GM18519 (cell line): ENCODE measurements at regions not wholly inside any gene's neighbourhood (a gene's known extent, or its start where the extent isn't known, plus 50 kb on each side); places are given as distances from the start of the nearest gene placed in this dataset.
"Not testable (repeated sequence)": the region's sequence is repeated elsewhere in the genome, so short reads cannot be mapped to it uniquely, and the experiment has no call there.

ENCODE experiments used
- ATAC-seq: cut with Tn5 transposase; IDR thresholded peaks from one replicate; pipeline ENCODE4 v1.9.1; 2021; ENCODE audit warnings: mild to moderate bottlenecking, moderate library complexity; ENCODE audit not compliant: unreplicated experiment, low FRiP score

DNA sequence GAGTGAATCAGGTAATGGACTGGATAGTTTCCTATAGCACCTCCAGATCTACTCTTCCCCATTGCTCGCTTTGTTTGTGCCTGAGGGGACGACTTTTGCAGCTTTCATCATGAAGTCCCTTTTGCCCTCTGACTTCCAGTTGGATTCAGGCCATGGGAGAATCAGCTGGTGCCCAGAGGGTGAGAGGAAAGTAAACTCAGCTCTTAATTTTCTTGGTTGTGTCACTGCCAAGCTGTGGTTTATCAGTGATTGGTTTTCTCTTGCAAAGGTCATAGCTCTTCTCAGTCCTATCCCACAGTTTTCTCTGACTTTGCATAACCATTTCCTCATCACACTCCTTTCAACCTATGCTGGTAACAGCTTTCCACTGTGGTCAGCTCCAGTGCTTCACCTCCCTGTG, 200.1 kb downstream of the KCNJ2 start:
- no peak for ATAC-seq

DNA sequence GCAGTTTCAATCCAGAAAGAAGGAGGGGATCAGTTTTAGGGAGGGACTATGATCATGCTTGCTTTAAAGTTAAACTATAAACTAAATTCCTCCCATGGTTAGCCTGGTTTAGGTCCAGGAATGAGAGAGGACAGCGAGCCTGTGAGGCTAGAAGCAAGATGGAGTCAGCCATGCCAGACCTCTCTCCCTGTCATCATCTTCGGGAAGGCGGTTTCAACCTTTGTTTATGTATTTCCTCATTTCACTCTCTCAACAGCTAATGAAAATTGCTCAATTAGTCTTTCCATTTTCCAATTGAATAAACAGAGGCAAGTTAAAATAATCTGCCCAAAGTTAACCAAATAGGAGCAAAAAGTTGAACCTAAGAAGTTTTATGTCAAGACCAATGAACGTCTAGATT, 201.5 kb downstream of the KCNJ2 start:
- no peak for ATAC-seq

DNA sequence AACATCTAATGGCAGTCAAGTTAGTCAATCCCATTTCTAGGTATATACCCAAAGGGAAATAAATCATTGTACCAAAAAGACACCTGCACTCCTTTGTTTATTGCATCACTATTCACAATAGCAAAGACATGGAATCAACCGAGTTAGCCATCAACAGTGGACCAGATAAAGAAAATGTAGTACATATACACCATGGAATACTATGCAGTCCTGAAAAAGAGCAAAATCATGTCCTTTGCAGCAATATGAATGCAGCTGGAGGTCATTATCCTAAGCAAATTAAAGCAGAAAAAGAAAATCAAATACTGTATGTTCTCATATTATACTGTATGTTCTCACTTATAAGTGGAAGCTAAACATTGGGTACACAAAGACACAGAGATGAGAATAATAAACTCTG, 204.0 kb downstream of the KCNJ2 start:
- ATAC-seq = no peak

DNA sequence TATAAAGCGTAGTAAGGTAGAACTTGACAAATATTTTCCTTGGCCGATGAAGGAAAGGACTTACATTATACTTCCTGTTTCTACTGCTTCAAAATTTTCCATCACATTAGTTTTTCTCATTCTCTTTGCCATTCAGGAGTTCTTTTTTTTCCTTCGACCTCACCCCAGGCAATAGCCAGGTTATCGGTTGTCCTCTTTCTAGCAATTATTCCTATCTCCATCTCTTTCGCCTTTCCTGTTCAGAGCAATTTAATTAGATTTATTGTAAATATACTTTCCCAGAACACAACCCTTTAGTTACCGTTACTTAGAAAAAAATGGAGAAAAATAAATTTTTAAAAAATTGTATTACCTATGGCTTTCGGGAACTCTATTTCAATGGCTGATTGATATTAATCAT, 205.2 kb downstream of the KCNJ2 start:
- no peak for ATAC-seq

DNA sequence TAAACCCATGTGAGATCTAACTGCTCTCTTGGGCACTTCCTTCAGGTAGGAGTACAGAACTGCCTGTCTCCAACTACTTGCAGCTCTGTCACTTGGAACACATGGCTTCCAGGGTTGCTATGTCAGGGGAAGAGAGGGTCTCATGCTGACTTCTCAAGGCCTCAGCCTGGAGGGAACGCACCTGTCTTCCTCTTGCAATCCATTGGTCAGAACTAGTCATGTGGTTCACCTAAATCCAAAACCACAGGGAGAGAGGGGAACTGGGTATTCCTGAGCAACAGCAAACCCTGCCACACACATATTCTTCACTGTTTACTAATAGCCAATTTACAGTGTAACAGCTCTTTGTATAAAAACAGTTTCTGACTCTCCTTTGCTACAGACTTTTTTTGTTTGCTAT, 206.1 kb downstream of the KCNJ2 start:
- ATAC-seq = no peak

DNA sequence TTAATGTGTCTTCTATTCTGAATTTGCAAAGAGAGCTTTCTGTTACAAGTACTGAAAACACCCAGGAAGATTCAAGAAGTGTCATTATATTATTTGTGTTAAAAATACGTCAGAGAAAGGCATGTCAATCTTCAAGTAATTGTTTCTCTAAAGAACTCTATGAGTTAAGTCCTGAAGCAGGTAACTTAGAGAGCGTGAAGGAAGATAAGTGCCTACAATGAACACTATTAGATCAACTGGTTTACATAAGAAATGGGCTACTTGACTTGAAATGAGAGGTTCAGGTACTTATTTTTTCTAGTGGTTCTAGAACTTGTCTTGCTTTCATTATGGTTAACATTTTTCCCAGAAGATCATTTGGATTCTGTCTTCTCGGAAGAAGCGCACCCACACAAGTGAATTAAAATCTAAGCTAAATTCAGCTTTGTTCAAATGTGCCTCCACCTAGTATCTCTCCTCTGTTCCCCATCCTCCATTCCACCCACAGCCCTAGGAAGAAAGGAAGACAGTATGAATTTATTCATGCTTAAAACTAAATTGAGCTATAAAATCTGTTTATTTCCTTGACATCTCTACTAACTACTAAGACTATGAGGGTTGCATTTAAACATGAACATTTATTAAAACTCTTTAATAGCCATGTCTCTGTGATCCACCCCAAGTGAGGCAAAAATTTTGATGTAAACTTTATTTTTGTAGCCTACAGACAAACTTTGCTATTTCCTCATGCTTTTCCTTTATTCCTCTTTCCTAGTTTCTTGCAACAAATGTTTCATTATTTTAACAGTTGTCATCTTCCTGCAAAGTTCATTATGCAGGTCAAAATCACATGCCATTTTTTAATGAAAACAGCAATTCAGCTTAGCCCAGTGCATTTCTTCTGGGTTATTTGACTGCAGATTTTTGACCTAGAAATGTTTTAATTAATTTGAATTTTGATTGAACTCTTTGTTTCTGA, 206.8 kb downstream of the KCNJ2 start:
- no peak for ATAC-seq

DNA sequence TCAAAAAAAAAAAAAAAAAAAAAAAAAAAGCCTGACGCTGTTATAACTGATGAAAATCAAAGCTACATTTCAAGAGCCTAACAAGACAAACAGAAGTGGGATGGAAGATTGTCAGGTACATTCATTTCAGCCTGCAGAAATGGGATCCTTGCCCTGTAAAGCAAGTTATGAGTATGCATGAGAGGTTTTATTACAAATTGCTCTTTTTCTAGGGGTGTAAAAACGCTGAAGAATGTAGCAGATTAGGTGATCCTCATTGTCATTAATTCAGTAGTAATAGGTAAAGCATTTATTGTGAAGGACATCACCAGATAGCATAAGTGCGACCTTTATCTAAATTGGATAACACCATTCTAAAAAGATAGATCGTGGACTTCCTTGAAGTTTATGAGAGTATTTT, 208.3 kb downstream of the KCNJ2 start:
- ATAC-seq = no peak

DNA sequence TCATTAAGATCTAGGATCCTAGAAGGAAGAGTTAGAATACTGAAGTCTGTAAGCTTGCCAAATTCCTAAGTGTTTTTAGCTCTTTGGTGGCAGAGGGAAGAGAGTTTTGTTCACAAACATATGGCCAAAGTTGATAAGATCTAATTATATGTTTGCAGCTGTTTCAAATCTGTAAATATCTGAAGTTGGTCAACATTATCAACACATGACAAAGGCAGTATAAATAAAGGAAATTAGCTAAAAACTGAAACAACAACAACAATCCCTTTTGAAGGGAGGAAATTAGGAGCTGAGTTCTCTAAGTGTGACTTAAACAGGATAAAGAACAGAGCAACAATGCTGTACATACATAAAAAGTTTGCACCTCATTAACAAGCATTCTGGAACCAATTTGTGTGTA, 208.7 kb downstream of the KCNJ2 start:
- no peak for ATAC-seq

DNA sequence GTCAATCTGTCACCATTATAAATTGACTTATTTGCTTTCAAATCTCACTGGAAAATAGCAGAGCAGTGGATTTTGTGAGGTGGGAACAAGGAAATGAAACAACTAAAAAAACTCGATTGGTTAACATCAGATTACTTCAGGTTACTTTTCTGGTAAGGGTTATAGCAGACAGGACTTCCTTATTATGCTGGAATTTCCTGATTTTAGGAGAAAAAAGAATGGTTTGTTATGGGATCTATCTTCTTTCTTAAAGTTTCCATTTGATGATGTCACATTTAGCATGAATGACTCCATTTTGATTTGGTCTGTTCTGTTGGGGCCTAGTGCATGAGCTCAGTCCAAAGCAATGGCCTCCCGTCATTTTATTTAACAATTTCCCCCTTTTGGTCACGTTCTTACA, 210.6 kb downstream of the KCNJ2 start:
- no peak for ATAC-seq

DNA sequence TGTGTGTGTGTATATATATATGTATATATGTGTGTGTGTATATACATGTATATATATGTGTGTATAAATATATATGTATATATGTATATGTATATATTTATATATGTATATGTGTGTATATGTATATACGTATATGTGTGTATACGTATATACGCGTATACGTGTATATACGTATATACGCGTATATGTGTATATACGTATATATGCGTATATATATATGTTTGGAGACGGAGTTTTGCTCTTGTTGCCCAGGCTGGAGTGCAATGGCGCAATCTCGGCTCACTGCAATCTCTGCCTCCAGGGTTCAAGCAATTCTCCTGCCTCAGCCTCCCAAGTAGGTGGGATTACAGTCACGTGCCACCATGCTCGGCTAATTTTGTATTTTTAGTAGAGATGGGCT, 212.6 kb downstream of the KCNJ2 start:
- not testable (repeated sequence) for ATAC-seq

DNA sequence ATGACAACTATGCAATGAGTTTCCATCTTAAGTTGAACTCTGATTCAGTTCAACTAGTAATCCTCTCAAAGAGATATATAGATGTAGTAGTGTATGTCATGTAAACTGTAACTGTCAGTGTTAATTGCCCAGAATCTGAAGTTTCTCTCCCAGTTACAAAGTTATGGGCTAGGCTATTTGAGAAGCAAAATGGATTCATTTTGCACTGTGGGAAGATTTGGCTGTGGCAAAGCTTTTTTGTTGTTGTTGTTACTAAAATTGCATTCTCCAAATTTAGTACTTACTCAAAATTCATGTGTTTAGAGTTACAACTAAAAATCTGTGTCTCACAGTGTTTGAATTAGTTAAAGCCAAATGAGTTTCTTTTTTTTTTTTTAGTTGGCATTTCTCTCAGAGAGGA, 219.0 kb downstream of the KCNJ2 start:
- no peak for ATAC-seq

DNA sequence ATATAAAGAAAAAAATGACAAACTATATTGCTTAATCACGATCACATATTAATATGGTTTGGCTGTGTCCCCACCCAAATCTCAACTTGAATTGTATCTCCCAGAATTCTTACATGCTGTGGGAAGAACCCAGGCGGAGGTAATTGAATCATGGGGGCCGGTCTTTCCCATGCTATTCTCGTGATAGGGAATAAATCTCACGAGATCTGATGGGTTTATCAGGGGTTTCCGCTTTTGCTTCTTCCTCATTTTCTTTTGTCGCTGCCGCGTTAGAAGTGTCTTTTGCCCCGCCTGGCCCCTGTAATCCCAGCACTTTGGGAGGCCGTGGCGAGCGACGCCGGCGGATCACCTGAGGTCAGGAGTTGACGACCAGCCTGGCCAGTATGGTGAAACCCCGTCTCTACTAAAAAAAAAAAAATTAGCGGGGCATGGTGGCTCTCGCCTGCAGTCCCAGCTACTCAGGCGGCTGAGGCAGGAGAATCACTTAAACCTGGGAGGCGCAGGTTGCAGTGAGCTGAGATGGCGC, 220.0 kb downstream of the KCNJ2 start:
- ATAC-seq = not testable (repeated sequence)

DNA sequence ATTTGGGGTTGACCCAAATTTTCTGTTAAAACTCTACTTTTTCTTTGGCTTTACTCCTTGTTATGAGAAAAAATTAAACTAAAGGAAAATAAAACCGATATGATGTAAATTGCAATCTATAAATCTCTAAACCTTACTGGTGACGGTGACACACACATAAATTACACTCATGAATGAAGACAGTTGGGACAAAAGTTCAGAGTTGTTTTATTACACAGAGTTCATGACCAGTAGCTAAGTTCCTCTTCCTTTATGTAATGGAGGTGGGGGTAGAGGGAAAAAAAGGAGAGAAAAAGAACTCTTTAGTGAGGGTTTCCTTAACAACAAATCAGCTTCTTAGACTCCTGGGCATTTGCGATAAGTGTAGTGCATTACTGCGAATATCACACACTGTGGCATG, 220.7 kb downstream of the KCNJ2 start:
- ATAC-seq = no peak

DNA sequence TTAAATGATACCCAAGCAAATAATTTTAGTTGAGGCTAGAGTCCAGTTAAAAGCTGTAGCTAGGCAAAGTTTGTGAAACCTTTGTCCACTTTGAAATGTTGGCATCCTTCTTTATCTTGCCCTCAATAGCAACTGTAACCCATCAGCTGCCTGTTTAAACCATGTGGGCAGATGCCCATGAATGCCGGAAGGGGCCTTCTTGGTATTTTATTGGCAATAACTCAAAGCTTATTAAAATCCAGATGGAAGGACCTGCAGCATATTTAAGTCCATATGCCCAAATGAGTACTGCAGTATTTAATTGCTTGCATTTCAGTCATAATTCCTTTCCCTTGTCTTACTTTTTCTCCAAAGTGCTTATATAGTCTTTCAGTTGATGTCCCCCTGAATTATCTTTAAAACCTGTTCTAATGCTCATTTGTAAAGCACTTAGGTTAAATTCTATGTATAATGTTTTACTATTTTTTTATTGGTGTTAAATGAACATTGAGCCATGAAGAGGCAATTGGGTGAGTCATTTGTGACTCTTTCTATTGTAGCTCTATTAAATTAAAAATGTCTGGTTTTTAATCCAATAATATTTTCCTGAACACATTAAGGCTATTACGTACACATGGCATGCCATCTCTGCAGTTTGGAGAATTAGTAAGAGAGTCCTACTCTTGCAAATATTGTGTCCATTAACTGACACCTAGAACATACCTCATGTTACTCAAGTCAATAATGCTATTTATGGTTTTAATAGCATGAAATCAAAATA, 225.3 kb downstream of the KCNJ2 start:
- ATAC-seq = no peak

DNA sequence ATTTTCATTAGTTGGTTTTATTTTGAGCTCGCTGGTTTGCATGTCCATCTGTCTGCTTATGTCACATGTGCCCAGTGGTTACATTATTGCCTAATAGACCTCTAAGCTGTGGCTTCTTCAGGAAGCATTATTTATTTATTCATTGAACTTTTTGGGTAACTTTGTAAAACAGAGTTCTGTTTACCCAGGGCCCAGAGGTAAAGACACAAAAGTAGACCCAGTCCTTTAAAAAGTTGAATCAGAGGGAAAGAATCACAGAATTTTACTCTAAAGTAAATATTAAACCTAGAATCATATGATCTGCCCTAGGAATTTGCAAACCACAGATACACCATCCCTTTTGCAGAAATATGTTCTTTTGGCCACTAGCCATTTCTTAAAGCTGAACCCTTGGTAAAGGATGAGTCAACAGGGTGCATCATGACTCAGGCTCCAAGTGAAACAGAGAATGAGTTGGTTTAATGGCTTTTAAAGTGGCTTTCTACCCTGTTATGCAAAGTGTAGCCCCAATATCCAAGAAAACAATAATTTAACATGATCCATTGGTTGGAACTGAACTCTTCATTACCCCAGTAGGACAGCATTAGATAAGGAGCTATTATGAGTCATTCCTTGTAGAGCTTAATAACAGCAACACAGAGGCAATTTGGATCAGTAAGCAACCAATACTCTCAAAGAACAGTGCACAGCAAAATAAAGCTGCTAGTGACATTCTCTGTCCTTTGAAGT, 236.3 kb downstream of the KCNJ2 start:
- ATAC-seq = no peak

DNA sequence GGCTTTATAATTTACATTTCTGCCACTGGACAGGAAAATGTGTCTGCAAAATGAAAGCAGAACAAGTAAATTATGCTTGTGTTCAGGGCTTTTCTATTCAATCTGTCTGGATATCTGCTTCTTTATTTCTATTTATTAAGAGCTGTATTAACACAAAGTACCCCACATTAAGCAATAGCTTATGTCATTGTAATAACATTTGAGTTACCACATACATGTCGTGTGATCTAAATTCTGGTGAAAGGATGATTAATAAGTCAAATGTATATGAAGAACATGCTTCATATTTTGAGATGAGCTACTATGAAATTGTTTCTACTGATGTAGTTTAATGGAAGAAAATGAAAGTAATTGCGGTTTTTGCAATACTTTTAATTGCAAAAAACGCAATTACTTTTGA, 238.2 kb downstream of the KCNJ2 start:
- ATAC-seq = no peak

DNA sequence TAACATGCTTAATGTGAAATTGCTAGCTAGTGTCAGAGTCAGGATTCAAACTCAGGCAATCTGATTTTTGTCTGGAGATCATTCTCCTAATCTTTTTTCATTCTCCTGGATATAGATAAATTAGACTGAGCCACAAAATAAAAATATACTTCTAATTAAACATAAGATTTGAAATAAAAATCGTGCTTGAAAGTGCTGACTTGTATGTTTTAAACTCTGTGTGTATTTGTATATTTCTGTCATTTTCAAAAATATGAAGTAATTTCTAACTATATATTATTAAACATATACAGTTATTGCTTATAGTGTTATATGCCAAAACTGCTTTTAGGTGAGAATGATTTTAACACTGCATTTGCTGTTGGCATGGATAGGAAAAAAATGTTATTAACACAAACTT, 239.4 kb downstream of the KCNJ2 start:
- ATAC-seq = no peak

DNA sequence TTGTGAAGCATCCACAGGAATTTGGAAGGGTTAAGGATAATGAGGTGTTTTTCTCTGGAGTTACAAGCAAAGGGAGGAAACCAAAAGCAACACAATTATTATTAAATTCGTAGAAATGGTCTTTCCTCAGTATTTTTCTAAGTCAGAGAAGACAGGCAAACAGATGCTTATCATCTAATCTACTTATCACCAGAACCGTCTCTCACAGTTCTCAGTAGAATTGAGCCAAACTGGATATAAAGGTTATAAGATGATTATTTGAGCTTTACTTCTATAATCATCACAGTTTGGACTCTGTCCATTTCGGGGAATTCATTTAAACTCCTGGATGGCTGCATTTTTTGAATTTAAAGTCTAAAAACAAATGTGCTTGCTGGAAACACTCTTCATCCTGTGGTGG, 245.0 kb downstream of the KCNJ2 start:
- no peak for ATAC-seq

DNA sequence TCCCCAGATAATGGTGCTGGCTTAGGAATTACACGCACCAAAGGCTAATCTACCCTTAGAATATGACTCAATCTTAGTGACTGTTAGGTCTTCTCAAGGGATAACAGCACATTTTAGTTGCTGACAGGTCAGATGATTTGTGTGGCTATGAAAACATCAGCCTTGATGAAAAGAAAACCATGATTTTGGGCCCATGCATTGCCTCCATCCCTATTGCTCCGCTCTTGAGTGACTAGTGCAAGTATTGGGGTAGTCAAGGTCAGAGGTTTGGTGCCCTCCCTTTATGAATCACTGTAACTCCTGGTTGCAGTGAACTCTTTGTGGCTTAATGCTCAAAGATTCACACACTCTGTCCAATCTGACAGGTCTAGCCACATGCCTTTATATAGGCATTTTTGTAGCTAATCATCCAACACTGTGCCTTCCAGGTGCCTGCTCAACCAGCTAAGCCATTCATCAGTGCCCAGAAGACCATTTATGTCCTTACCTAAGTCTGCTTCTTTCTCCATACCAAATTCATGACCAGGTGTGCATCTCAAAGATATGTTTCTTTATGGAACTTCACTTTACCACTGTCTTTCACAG, 251.6 kb downstream of the KCNJ2 start:
- no peak for ATAC-seq

DNA sequence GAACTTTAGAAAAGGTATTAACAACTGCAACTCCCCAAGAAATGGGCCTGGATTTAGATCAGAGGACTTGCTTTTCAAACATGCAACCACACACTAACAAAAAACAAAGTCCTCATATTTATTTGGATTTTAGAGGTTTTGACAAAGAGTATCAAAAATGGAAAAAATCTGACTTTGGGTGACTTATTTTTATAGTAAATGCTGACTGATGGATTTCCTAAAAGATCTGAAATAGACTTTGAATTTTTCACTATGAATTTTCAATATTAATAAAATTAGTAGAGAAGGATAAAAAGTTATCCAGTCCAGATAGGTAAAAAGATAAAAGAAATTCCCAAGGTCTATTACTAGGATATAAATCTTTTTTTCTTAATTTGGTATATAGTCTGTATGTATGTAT, 253.5 kb downstream of the KCNJ2 start:
- no peak for ATAC-seq

DNA sequence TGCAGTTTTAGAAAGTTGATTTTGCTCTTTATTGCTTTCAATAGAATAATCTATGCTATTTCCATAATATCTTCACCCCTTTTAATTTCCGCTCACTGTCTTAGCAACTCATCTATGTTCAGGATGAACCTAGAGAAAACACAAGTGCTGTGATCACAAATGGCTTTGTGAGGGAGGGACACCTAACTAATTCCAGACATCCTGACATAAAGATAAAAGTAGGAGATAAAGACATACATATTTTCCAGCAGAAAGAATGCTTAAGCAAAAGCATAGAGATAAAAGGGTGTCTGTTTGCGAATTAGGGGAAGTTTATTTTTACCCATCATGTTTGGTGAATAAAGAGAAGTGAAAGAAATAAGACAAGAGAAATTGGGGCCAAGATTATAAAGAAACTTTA, 254.2 kb downstream of the KCNJ2 start:
- no peak for ATAC-seq
